ENCODE measurements at regions not wholly inside any gene's neighbourhood (a gene's known extent, or its start where the extent isn't known, plus 50 kb on each side); places are given as distances from the start of the nearest gene placed in this dataset.

- Histone ChIP-seq H3K27me3 (replicated peaks; ENCODE audit: control insufficient read depth, insufficient read depth, low read length) (no peaks in the 10 kb centered on the region), H3K4me1 (no peaks in the 10 kb centered on the region), H3K9me3 (0 out of 2 replicates have a peak, but pooled peaks cover 13% of the 10 kb centered on the region), H3K4me3 (ENCODE audit: low read depth, low read length) (no peak overlapping the region), H3K36me3 (ENCODE audit: control insufficient read depth, insufficient read depth, low read length) (peaks cover 9% of the 10 kb centered on the region)
- no peak overlapping the region for H3K4me3 Mint-ChIP-seq (ENCODE audit: unreplicated experiment)
- H3K27me3 Mint-ChIP-seq (ENCODE audit: insufficient read depth, unreplicated experiment) = no peaks in the 10 kb centered on the region
- H3K36me3 Mint-ChIP-seq (ENCODE audit: insufficient read depth, unreplicated experiment) = peaks cover 91% of the 10 kb centered on the region
- intact Hi-C loops (cut with micrococcal nuclease; ENCODE audit: unreplicated experiment) = no loop called here
- BruUV-seq (replicated peaks) = no TSS peak
- H3K9me3 Mint-ChIP-seq (ENCODE audit: unreplicated experiment) = peaks cover 9% of the 10 kb centered on the region
- ChIA-PET CTCF (no interaction called here), POLR2A (no interaction called here)
- DNase-seq = peak in 1 of 2 experiments; percentile 33
- peak overlapping the region; percentile 15 for H3K27ac Mint-ChIP-seq (ENCODE audit: unreplicated experiment)
- H3K4me1 Mint-ChIP-seq (ENCODE audit: low read depth, unreplicated experiment) = no peaks in the 10 kb centered on the region
- TF ChIP-seq CTCF (IDR thresholded peaks at IDR 0.05; ENCODE audit: insufficient read depth in 1 of 2, low read depth in 1 of 2, low read length in 1 of 2, severe bottlenecking in 1 of 2, unreplicated experiment in 1 of 2) = no peak
These were observed 92.6 kb downstream of the CTTN start for GRCh38 chr11:70490723-70491558.

- no peak for TF ChIP-seq CTCF (IDR thresholded peaks at IDR 0.05; ENCODE audit: insufficient read depth in 1 of 2, low read depth in 1 of 2, low read length in 1 of 2, severe bottlenecking in 1 of 2, unreplicated experiment in 1 of 2)
- peaks cover 83% of the 10 kb centered on the region for H3K36me3 Mint-ChIP-seq (ENCODE audit: insufficient read depth, unreplicated experiment)
- ChIA-PET CTCF (no interaction called here), POLR2A (no interaction called here)
- no peaks in the 10 kb centered on the region for H3K4me1 ChIP-seq
- H3K9me3 ChIP-seq = 0 out of 2 replicates have a peak, but pooled peaks cover 13% of the 10 kb centered on the region
- no TSS peak for BruUV-seq (replicated peaks)
- H3K27ac Mint-ChIP-seq (ENCODE audit: unreplicated experiment) = no peak overlapping the region
- H3K9me3 Mint-ChIP-seq (ENCODE audit: unreplicated experiment) = peaks cover 9% of the 10 kb centered on the region
- H3K4me3 Mint-ChIP-seq (ENCODE audit: unreplicated experiment) = no peak overlapping the region
- peaks cover 9% of the 10 kb centered on the region for H3K36me3 ChIP-seq (ENCODE audit: control insufficient read depth, insufficient read depth, low read length)
- no peaks in the 10 kb centered on the region for H3K27me3 ChIP-seq (replicated peaks; ENCODE audit: control insufficient read depth, insufficient read depth, low read length)
- no peaks in the 10 kb centered on the region for H3K27me3 Mint-ChIP-seq (ENCODE audit: insufficient read depth, unreplicated experiment)
- no peak overlapping the region for H3K4me3 ChIP-seq (ENCODE audit: low read depth, low read length)
- intact Hi-C loops (cut with micrococcal nuclease; ENCODE audit: unreplicated experiment) = no loop called here
- DNase-seq = peak in 1 of 2 experiments; percentile 36
- H3K4me1 Mint-ChIP-seq (ENCODE audit: low read depth, unreplicated experiment) = no peaks in the 10 kb centered on the region
These were observed 93.6 kb downstream of the CTTN start for GRCh38 chr11:70491696-70492472.

GRCh38 chr11:70493089-70493474, 94.8 kb downstream of the CTTN start:
- peaks cover 9% of the 10 kb centered on the region for H3K36me3 ChIP-seq (ENCODE audit: control insufficient read depth, insufficient read depth, low read length)
- no peak overlapping the region for H3K27ac Mint-ChIP-seq (ENCODE audit: unreplicated experiment)
- H3K4me1 ChIP-seq = no peaks in the 10 kb centered on the region
- peak in 1 of 2 experiments; percentile 12 for DNase-seq
- BruUV-seq (replicated peaks) = no TSS peak
- H3K4me3 ChIP-seq (ENCODE audit: low read depth, low read length) = no peak overlapping the region
- no peaks in the 10 kb centered on the region for H3K4me1 Mint-ChIP-seq (ENCODE audit: low read depth, unreplicated experiment)
- no peak for TF ChIP-seq CTCF (IDR thresholded peaks at IDR 0.05; ENCODE audit: insufficient read depth in 1 of 2, low read depth in 1 of 2, low read length in 1 of 2, severe bottlenecking in 1 of 2, unreplicated experiment in 1 of 2)
- H3K27me3 ChIP-seq (replicated peaks; ENCODE audit: control insufficient read depth, insufficient read depth, low read length) = no peaks in the 10 kb centered on the region
- peaks cover 76% of the 10 kb centered on the region for H3K36me3 Mint-ChIP-seq (ENCODE audit: insufficient read depth, unreplicated experiment)
- no peak overlapping the region for H3K4me3 Mint-ChIP-seq (ENCODE audit: unreplicated experiment)
- H3K9me3 ChIP-seq = 0 out of 2 replicates have a peak, but pooled peaks cover 13% of the 10 kb centered on the region
- POLR2A ChIA-PET = no interaction called here
- peaks cover 9% of the 10 kb centered on the region for H3K9me3 Mint-ChIP-seq (ENCODE audit: unreplicated experiment)
- CTCF ChIA-PET = interaction anchor here (0.7 kb wide), 1 partner anchor 16 kb away, joined by 3 read pairs; no protein-coding TSS in a partner anchor
- H3K27me3 Mint-ChIP-seq (ENCODE audit: insufficient read depth, unreplicated experiment) = no peaks in the 10 kb centered on the region
- intact Hi-C loops (cut with micrococcal nuclease; ENCODE audit: unreplicated experiment) = no loop called here

Measured in Caco-2 (cell line).